HG03520 (cell line): ENCODE measurements at regions not wholly inside any gene's neighbourhood (a gene's known extent, or its start where the extent isn't known, plus 50 kb on each side); places are given as distances from the start of the nearest gene placed in this dataset.
"Not testable (repeated sequence)": the region's sequence is repeated elsewhere in the genome, so short reads cannot be mapped to it uniquely, and the experiment has no call there.

Source experiments
- ATAC-seq: cut with Tn5 transposase; IDR thresholded peaks from one replicate; pipeline ENCODE4 v1.9.1; 2021; ENCODE audit warnings: mild to moderate bottlenecking, moderate library complexity; ENCODE audit not compliant: unreplicated experiment

- not testable (repeated sequence) for ATAC-seq
These were observed 81.2 kb upstream of the FAM153A start for GRCh38 chr5:177863822-177864446.

- not testable (repeated sequence) for ATAC-seq
These were observed 75.0 kb upstream of the FAM153A start for GRCh38 chr5:177857642-177858200.

GRCh38 chr5:177856474-177856873 is 73.8 kb upstream of the FAM153A start:
- not testable (repeated sequence) for ATAC-seq

- ATAC-seq = not testable (repeated sequence)
These were observed 65.2 kb upstream of the FAM153A start for GRCh38 chr5:177847914-177848313.

- ATAC-seq = not testable (repeated sequence)
These were observed 63.9 kb upstream of the FAM153A start for GRCh38 chr5:177846598-177846997.

- not testable (repeated sequence) for ATAC-seq
These were observed 63.2 kb upstream of the FAM153A start for GRCh38 chr5:177845906-177846305.

GRCh38 chr5:177836191-177836590 is 53.5 kb upstream of the FAM153A start:
- ATAC-seq = not testable (repeated sequence)
